Endothelial cell of umbilical vein (primary cell): ENCODE measurements at regions not wholly inside any gene's neighbourhood (a gene's known extent, or its start where the extent isn't known, plus 50 kb on each side); places are given as distances from the start of the nearest gene placed in this dataset.

ENCODE experiments used
- EZH2 ChIP-seq: IDR thresholded peaks from 2 replicates; pipeline ENCODE4 v1.6.1; 2012; ENCODE audit warnings: borderline replicate concordance, low read depth, mild to moderate bottlenecking, moderate library complexity, low read length, inconsistent platforms; ENCODE audit not compliant: severe bottlenecking
- FOS ChIP-seq: IDR thresholded peaks from 2 replicates; pipeline ENCODE4 v1.6.1; 2011; ENCODE audit warnings: mild to moderate bottlenecking, low read length, moderate library complexity, borderline replicate concordance; ENCODE audit not compliant: insufficient read depth
- GATA2 ChIP-seq: IDR thresholded peaks from 2 replicates; pipeline ENCODE4 v1.7.0; 2011; ENCODE audit warnings: low read depth, mild to moderate bottlenecking, moderate library complexity, mixed read lengths, low read length; ENCODE audit not compliant: insufficient read length, insufficient read depth
- JUN ChIP-seq: IDR thresholded peaks from 2 replicates; pipeline ENCODE4 v1.6.1; 2011; ENCODE audit warnings: borderline replicate concordance, low read depth; ENCODE audit not compliant: insufficient read length, insufficient read depth
- MYC ChIP-seq: IDR thresholded peaks from one replicate; pipeline ENCODE4 v1.6.1; 2011; ENCODE audit warnings: mild to moderate bottlenecking, low read depth, low read length
- POLR2A ChIP-seq: IDR thresholded peaks from 2 replicates; pipeline ENCODE4 v1.6.1; 2012; ENCODE audit warnings: low read depth, mild to moderate bottlenecking, control low read depth, low read length
- POLR2AphosphoS5 ChIP-seq: IDR thresholded peaks from 2 replicates; pipeline ENCODE4 v1.6.1; 2012; ENCODE audit warnings: low read depth, mild to moderate bottlenecking, control low read depth, low read length, moderate library complexity; ENCODE audit not compliant: insufficient read depth
- TF ChIP-seq, protein P1 (sequence below), 2 donors: IDR thresholded peaks; 1 replicate in 1 of 2; 2 replicates in 1 of 2; pipeline ENCODE4 v1.5.1; 2011; ENCODE audit warnings: low read length in 2 of 2, mild to moderate bottlenecking in 2 of 2, moderate library complexity in 2 of 2, control low read depth in 1 of 2, inconsistent platforms in 1 of 2, low read depth in 1 of 2; ENCODE audit not compliant: insufficient read depth in 1 of 2; ENCODE audit errors: extremely low read depth in 1 of 2
- TF ChIP-seq, protein P2 (sequence below): IDR thresholded peaks from 2 replicates; pipeline ENCODE4 v1.6.1; 2011; ENCODE audit not compliant: insufficient read depth, insufficient read length

DNA sequence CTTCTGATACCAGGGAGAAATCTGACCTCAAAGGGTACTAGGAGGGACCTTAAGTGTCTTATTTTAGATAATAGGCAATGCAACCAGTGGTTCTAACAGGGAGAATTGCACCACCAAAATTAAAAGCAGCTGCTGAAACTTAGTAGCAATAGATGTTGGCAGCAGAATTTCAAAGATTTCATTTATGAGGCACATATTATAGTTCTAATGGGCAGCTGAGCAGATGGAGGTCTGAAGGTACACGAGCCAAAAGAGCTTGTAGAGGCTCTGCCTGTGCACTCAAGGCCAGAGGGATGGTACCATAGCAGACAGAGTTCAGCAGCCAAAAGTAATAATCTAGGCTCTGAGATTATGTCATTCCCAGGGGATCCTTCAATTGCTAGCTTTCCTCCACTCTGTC, 87.3 kb upstream of the NCKAP5 start:
- TF ChIP-seq, protein P1, sequence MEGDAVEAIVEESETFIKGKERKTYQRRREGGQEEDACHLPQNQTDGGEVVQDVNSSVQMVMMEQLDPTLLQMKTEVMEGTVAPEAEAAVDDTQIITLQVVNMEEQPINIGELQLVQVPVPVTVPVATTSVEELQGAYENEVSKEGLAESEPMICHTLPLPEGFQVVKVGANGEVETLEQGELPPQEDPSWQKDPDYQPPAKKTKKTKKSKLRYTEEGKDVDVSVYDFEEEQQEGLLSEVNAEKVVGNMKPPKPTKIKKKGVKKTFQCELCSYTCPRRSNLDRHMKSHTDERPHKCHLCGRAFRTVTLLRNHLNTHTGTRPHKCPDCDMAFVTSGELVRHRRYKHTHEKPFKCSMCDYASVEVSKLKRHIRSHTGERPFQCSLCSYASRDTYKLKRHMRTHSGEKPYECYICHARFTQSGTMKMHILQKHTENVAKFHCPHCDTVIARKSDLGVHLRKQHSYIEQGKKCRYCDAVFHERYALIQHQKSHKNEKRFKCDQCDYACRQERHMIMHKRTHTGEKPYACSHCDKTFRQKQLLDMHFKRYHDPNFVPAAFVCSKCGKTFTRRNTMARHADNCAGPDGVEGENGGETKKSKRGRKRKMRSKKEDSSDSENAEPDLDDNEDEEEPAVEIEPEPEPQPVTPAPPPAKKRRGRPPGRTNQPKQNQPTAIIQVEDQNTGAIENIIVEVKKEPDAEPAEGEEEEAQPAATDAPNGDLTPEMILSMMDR (IDR thresholded peaks at IDR 0.05; ENCODE audit: extremely low read depth in 1 of 2, insufficient read depth in 1 of 2, low read depth in 1 of 2, low read length in 2 of 2) = no peak
- TF ChIP-seq POLR2AphosphoS5 (no peak), POLR2A (no peak), FOS (no peak), EZH2 (no peak), MYC (no peak), JUN (no peak), GATA2 (no peak)
- TF ChIP-seq, protein P2, sequence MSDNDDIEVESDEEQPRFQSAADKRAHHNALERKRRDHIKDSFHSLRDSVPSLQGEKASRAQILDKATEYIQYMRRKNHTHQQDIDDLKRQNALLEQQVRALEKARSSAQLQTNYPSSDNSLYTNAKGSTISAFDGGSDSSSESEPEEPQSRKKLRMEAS = no peak
